CD4-positive, alpha-beta memory T cell (primary cell): ENCODE measurements at regions not wholly inside any gene's neighbourhood (a gene's known extent, or its start where the extent isn't known, plus 50 kb on each side); places are given as distances from the start of the nearest gene placed in this dataset.
A peak's percentile ranks its signal among the peaks of the same experiment; 100 is the strongest.

ENCODE experiments used
- CTCF ChIA-PET: fragments of 350-600 bp; sonication (Branson Sonifier 250); formaldehyde crosslinking; loops from one replicate; lab custom pipeline; 2021; ENCODE audit warnings: inconsistent platforms; ENCODE audit not compliant: partially characterized antibody; lab: Charles Lee
- POLR2A ChIA-PET: fragments of 350-600 bp; sonication (Branson Sonifier 250); formaldehyde crosslinking; loops from one replicate; lab custom pipeline; 2021; ENCODE audit not compliant: partially characterized antibody; lab: Charles Lee
- DNase-seq, 5 donors: peaks; one replicate each; pipeline versions ENCODE4 v3.0.0 to v3.0.0-alpha.2; 2020 to 2022; ENCODE audit warnings: mixed read lengths in 1 of 5
- H3K27ac ChIP-seq: one replicate; pipeline ENCODE4 v1.7.0; 2013; ENCODE audit warnings: low read depth, low read length
- H3K27me3 ChIP-seq: 2 replicates; pipeline ENCODE4 v1.7.0; 2013; ENCODE audit warnings: mild to moderate bottlenecking, low read length, moderate library complexity; ENCODE audit not compliant: insufficient read depth
- H3K36me3 ChIP-seq: 2 replicates; pipeline ENCODE4 v1.7.0; 2013; ENCODE audit warnings: mild to moderate bottlenecking, low read length, moderate library complexity; ENCODE audit not compliant: insufficient read depth
- H3K4me1 ChIP-seq: 2 replicates; pipeline ENCODE4 v1.7.0; 2013; ENCODE audit warnings: mild to moderate bottlenecking, low read length, moderate library complexity; ENCODE audit not compliant: insufficient read depth
- H3K4me3 ChIP-seq, 2 donors: one replicate each; pipeline ENCODE4 v1.7.0; 2013; ENCODE audit warnings: low read length in 2 of 2, mild to moderate bottlenecking in 1 of 2
- H3K9me3 ChIP-seq, 2 donors: one replicate each; pipeline ENCODE4 v1.7.0; 2013; ENCODE audit warnings: low read length in 2 of 2, control low read depth in 1 of 2; ENCODE audit not compliant: control insufficient read depth in 1 of 2
- H3K27ac Mint-ChIP-seq, 7 donors: one replicate each; pipeline ENCODE4 v1.8.0; 2020 to 2021; ENCODE audit warnings: mixed read lengths in 7 of 7, mild to moderate bottlenecking in 6 of 7, inconsistent platforms in 3 of 7, moderate library complexity in 3 of 7
- H3K27me3 Mint-ChIP-seq, 2 donors: one replicate each; pipeline ENCODE4 v1.8.0; 2020 to 2021; ENCODE audit warnings: mixed read lengths in 2 of 2
- H3K36me3 Mint-ChIP-seq, 2 donors: one replicate each; pipeline ENCODE4 v1.8.0; 2020 to 2021; ENCODE audit warnings: mixed read lengths in 2 of 2, inconsistent platforms in 1 of 2, mild to moderate bottlenecking in 1 of 2
- H3K4me1 Mint-ChIP-seq, 4 donors: one replicate each; pipeline ENCODE4 v1.8.0; 2020 to 2021; ENCODE audit warnings: mixed read lengths in 4 of 4, mild to moderate bottlenecking in 1 of 4
- H3K4me3 Mint-ChIP-seq, 8 donors: one replicate each; pipeline ENCODE4 v1.8.0; 2020 to 2021; ENCODE audit warnings: mixed read lengths in 8 of 8, mild to moderate bottlenecking in 7 of 8, moderate library complexity in 6 of 8, inconsistent platforms in 3 of 8
- H3K9me3 Mint-ChIP-seq, 8 donors: one replicate each; pipeline ENCODE4 v1.8.0; 2020 to 2021; ENCODE audit warnings: mixed read lengths in 8 of 8, mild to moderate bottlenecking in 5 of 8, inconsistent platforms in 3 of 8, moderate library complexity in 1 of 8
- intact Hi-C: fragments of 100-400 bp; cut with micrococcal nuclease; formaldehyde crosslinking; loops from one replicate; pipeline ENCODE4 v1.15.1; 2023

DNA sequence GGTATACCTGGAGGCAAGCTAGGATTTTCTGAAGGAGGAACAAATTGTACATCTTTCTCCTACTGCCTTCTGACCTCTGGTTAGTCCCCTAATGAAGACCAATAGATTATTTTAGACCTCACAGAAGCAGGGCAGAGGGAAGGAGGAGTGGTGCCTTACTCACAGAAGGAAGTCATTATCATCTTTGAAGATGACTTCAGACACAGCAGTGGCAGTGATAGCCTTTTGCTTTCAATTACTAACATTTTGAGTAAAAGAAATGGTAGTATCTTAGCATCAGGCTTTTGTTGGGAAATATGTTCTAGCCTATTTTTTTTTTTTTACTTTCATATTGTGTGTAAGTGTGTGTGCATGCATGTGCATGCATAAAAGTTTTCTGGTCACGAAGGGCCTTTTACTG lies 164.2 kb upstream of the PLN start:
- Mint-ChIP-seq H3K27ac (no peak overlapping the region), H3K36me3 (peaks cover 0 to 19% of the 10 kb centered on the region in 2 donors), H3K27me3 (no peaks in the 10 kb centered on the region), H3K4me1 (no peaks in the 10 kb centered on the region), H3K4me3 (no peak overlapping the region), H3K9me3 (peaks cover 0 to 12% (median 4%) of the 10 kb centered on the region in 8 donors)
- no peaks in the 10 kb centered on the region for H3K27me3 ChIP-seq
- no peaks in the 10 kb centered on the region for H3K4me1 ChIP-seq
- H3K36me3 ChIP-seq = no peaks in the 10 kb centered on the region
- DNase-seq = no peak
- intact Hi-C loops = no loop called here
- CTCF ChIA-PET = no interaction called here
- no peaks in the 10 kb centered on the region for H3K9me3 ChIP-seq
- H3K4me3 ChIP-seq = no peak overlapping the region
- POLR2A ChIA-PET = no interaction called here
- no peak overlapping the region for H3K27ac ChIP-seq

DNA sequence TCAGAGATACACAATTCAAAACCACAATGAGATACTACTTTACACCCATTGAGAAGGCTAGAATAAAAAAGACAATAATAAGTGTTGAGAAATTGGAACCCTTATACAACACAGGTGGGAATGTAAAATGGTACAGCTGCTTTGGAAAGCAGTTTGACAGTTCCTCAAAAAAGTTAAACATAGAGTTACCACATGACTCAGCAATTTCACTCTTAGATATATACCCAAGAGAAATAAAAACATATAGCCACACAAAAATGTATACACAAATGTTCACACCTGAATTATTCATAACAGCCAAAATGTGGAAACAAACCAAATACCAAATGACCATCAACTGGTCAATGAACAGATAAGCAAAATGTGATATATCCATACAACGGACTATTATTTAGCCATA lies 161.1 kb upstream of the PLN start:
- H3K36me3 Mint-ChIP-seq = peaks cover 0 to 14% of the 10 kb centered on the region in 2 donors
- CTCF ChIA-PET = no interaction called here
- POLR2A ChIA-PET = no interaction called here
- no peak for DNase-seq
- no peak overlapping the region for H3K4me3 ChIP-seq
- H3K27ac ChIP-seq = no peak overlapping the region
- no peak overlapping the region for H3K4me3 Mint-ChIP-seq
- H3K9me3 Mint-ChIP-seq = peaks cover 0 to 3% (median 0%) of the 10 kb centered on the region in 8 donors
- H3K27ac Mint-ChIP-seq = no peak overlapping the region
- no peaks in the 10 kb centered on the region for H3K27me3 ChIP-seq
- intact Hi-C loops = no loop called here
- H3K4me1 ChIP-seq = no peaks in the 10 kb centered on the region
- no peaks in the 10 kb centered on the region for H3K36me3 ChIP-seq
- H3K9me3 ChIP-seq = no peaks in the 10 kb centered on the region
- peaks cover 0 to 2% (median 0%) of the 10 kb centered on the region in 4 donors for H3K4me1 Mint-ChIP-seq
- H3K27me3 Mint-ChIP-seq = no peaks in the 10 kb centered on the region

DNA sequence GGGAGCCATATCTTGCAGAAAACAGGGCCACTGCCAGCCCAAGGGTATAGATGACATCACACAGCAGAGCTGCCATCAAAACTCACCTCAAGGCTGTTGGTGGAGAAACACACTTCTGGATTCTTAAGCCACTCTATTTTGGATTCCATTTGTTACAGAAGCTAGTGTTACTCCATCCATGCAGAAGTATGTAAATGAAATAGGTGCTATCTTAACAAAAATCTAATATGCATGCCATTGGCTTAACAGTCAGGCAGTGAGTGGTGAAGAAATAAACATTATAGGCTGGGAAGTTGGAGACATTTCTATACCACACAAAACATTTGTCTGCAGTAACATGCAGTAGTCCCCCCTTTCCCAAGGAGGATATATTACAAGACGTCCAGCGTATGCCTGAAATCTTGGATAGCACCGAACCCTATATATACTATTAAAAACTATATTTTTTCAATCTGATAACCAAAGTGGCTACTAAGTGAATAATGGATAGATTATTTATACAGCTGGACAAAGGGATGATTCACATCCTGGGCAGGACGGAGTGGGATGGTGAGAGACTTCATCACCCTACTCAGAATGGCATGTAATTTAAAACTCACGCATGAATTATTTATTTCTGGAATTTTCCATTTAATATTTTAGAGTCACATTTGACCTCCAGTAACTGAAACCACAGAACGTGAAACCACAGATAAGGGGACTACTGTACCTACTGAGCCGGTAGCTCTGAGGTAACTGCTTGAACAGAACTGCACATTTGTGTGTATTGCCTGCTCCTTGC lies 160.0 kb upstream of the PLN start:
- Mint-ChIP-seq H3K27me3 (no peaks in the 10 kb centered on the region), H3K36me3 (peaks cover 0 to 14% of the 10 kb centered on the region in 2 donors), H3K4me1 (peaks cover 0 to 2% (median 0%) of the 10 kb centered on the region in 4 donors), H3K4me3 (no peak overlapping the region), H3K27ac (no peak overlapping the region), H3K9me3 (no peaks in the 10 kb centered on the region)
- POLR2A ChIA-PET = no interaction called here
- intact Hi-C loops = no loop called here
- H3K27me3 ChIP-seq = no peaks in the 10 kb centered on the region
- H3K36me3 ChIP-seq = no peaks in the 10 kb centered on the region
- no peak for DNase-seq
- H3K4me3 ChIP-seq = no peak overlapping the region
- H3K9me3 ChIP-seq = no peaks in the 10 kb centered on the region
- H3K27ac ChIP-seq = no peak overlapping the region
- CTCF ChIA-PET = no interaction called here
- no peaks in the 10 kb centered on the region for H3K4me1 ChIP-seq

DNA sequence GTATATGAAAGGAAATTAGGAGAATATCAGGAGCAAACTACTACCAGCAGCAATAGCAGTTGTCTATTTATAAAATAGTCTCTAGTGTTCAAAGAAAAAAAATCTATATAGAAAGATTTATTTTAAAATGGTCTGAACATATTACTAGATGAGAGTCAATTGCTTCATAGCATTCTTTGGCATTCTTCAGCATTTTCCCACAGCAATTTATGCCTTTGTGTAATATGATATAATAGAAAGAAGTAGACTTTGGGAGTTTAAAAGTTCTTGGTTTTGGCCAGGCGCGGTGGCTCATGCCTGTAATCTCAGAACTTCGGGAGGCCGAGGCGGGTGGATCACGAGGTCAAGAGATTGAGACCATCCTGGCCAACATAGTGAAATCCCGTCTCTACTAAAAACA lies 157.0 kb upstream of the PLN start:
- Mint-ChIP-seq H3K4me1 (peaks cover 0 to 2% (median 0%) of the 10 kb centered on the region in 4 donors), H3K27me3 (no peaks in the 10 kb centered on the region), H3K36me3 (peaks cover 2 to 15% of the 10 kb centered on the region in 2 donors), H3K9me3 (peaks cover 0 to 4% (median 0%) of the 10 kb centered on the region in 8 donors), H3K27ac (no peak overlapping the region), H3K4me3 (peak overlapping the region in 1 of 8 donors; percentile 11)
- no peaks in the 10 kb centered on the region for H3K9me3 ChIP-seq
- H3K36me3 ChIP-seq = no peaks in the 10 kb centered on the region
- H3K4me1 ChIP-seq = no peaks in the 10 kb centered on the region
- H3K4me3 ChIP-seq = no peak overlapping the region
- no peaks in the 10 kb centered on the region for H3K27me3 ChIP-seq
- no peak for DNase-seq
- POLR2A ChIA-PET = no interaction called here
- intact Hi-C loops = no loop called here
- CTCF ChIA-PET = no interaction called here
- no peak overlapping the region for H3K27ac ChIP-seq

DNA sequence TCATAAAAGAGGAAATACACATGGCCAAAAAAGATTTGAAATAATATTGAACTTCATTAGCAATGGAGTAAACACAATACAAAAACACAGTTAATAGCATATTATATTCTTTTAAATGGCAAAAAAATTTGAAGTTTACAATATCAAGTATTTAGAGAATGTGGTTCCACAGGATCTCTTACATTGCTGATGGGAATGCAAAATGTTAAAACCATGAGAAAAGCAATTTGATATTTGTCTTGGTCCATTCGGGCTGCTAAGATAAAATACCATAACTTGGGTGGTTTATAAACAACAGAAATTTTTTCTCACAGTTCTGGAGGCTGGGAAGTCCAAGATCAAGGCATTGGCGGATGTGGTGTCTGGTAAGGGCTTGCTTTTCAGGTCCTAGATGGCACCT lies 154.0 kb upstream of the PLN start:
- Mint-ChIP-seq H3K27me3 (no peaks in the 10 kb centered on the region), H3K9me3 (peaks cover 0 to 4% (median 0%) of the 10 kb centered on the region in 8 donors), H3K36me3 (peaks cover 2 to 7% of the 10 kb centered on the region in 2 donors), H3K4me3 (no peak overlapping the region), H3K27ac (no peak overlapping the region), H3K4me1 (peaks cover 0 to 2% (median 0%) of the 10 kb centered on the region in 4 donors)
- H3K4me1 ChIP-seq = no peaks in the 10 kb centered on the region
- no peak for DNase-seq
- no peaks in the 10 kb centered on the region for H3K27me3 ChIP-seq
- intact Hi-C loops = no loop called here
- H3K36me3 ChIP-seq = no peaks in the 10 kb centered on the region
- CTCF ChIA-PET = interaction anchor here (1.1 kb wide), 1 partner anchor 27 kb away, joined by 3 read pairs; no protein-coding TSS in a partner anchor
- H3K9me3 ChIP-seq = no peaks in the 10 kb centered on the region
- H3K4me3 ChIP-seq = no peak overlapping the region
- POLR2A ChIA-PET = no interaction called here
- H3K27ac ChIP-seq = no peak overlapping the region

DNA sequence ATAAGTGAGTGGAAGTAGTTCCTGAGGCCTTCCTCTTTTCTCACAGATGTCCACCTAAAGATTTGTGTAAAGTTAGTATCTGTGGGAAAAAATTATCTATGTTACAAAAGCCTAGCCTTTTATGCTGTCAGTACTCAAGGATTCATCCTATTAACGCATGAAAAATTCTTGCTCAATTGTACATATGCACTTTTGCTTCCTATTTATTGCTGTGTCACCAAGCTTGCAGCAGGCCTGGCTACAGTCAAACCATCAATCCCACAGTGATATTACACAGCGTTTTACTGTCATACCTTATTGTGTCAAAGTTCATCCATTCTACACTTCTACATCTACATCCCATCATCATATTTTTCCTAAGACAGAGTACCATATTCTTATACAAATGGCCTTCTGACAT lies 151.1 kb upstream of the PLN start:
- no peak for DNase-seq
- ChIA-PET POLR2A (no interaction called here), CTCF (no interaction called here)
- Mint-ChIP-seq H3K4me1 (no peaks in the 10 kb centered on the region), H3K27me3 (no peaks in the 10 kb centered on the region), H3K9me3 (peaks cover 0 to 4% (median 0%) of the 10 kb centered on the region in 8 donors), H3K4me3 (no peak overlapping the region), H3K27ac (no peak overlapping the region), H3K36me3 (peaks cover 2 to 11% of the 10 kb centered on the region in 2 donors)
- Histone ChIP-seq H3K4me3 (no peak overlapping the region), H3K9me3 (no peaks in the 10 kb centered on the region), H3K27ac (no peak overlapping the region), H3K27me3 (no peaks in the 10 kb centered on the region), H3K36me3 (no peaks in the 10 kb centered on the region), H3K4me1 (no peaks in the 10 kb centered on the region)
- intact Hi-C loops = no loop called here

DNA sequence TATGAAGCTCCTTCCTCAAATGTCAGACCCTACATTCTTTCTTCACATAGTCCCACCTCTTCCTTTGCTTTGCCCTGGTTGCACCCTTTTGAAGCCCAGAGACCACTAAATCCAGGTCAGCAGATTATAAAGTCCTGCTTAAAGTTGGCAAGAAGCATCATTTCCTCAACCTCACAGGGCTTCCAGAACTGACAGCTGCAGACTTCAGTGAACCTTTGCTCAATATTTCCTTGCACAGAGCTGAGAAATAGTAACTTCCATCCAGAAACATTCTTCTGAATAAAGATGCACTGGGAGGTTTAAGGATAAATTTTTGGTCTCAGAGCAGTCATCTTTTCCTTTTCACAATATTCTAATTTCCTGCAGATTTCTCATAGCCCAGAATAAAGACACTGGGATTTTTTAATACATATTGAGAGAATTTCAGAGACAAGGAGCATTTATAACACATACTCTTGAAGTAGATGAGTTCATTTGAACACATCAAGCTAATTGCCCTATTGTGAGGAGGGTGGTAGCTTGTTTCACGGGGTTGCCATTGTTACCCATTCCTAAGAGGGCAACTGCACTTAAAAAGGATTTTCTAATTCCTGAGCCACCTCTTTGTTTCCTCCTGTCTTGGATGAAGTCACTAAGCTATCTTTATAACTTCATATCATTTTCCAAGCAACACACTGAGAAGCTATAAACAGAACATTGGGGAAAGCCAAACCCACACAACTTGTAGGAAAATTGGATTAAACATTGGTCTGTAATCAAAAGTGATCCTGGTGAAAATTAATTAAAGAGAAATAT lies 150.2 kb upstream of the PLN start:
- POLR2A ChIA-PET = no interaction called here

More for the DNA sequence above, 150.2 kb upstream of the PLN start:
- Mint-ChIP-seq H3K4me3 (no peak overlapping the region), H3K4me1 (no peaks in the 10 kb centered on the region), H3K27ac (no peak overlapping the region), H3K9me3 (peaks cover 0 to 4% (median 0%) of the 10 kb centered on the region in 8 donors), H3K27me3 (no peaks in the 10 kb centered on the region), H3K36me3 (peaks cover 2 to 11% of the 10 kb centered on the region in 2 donors)
- H3K27ac ChIP-seq = no peak overlapping the region
- CTCF ChIA-PET = no interaction called here
- H3K36me3 ChIP-seq = no peaks in the 10 kb centered on the region
- no peaks in the 10 kb centered on the region for H3K4me1 ChIP-seq
- H3K9me3 ChIP-seq = no peaks in the 10 kb centered on the region
- no peaks in the 10 kb centered on the region for H3K27me3 ChIP-seq
- no peak overlapping the region for H3K4me3 ChIP-seq
- DNase-seq = no peak
- intact Hi-C loops = no loop called here
